Ovary (tissue), 7 donors: ENCODE measurements at regions not wholly inside any gene's neighbourhood (a gene's known extent, or its start where the extent isn't known, plus 50 kb on each side); places are given as distances from the start of the nearest gene placed in this dataset.

ENCODE experiments used
- DNase-seq, 5 donors: peaks; one replicate each; pipeline ENCODE4 v3.0.0-alpha.2; 2019 to 2020
- H3K27ac ChIP-seq, 2 donors: fragments of 200-600 bp; one replicate each; pipeline versions ENCODE4 v1.5.1 to v1.8.0; 2019 to 2022
- H3K27me3 ChIP-seq: fragments of 200-600 bp; one replicate; pipeline ENCODE4 v1.8.0; 2022
- H3K36me3 ChIP-seq: fragments of 200-600 bp; sonication (generic); one replicate; pipeline ENCODE4 v1.5.1; 2019
- H3K4me1 ChIP-seq: one replicate; pipeline ENCODE4 v1.8.1; 2013; ENCODE audit warnings: mild to moderate bottlenecking, moderate library complexity; ENCODE audit not compliant: insufficient read depth
- H3K4me3 ChIP-seq: fragments of 200-600 bp; sonication (generic); one replicate; pipeline ENCODE4 v1.5.1; 2017
- H3K9me3 ChIP-seq, 2 donors: fragments of 200-600 bp in 1 of 2; sonication (generic) in 1 of 2; one replicate each; pipeline versions ENCODE4 v1.5.1 to v1.8.1; 2013 to 2019; ENCODE audit warnings: mild to moderate bottlenecking in 1 of 2, moderate library complexity in 1 of 2
- EP300 ChIP-seq: sonication (generic); formaldehyde crosslinking; IDR thresholded peaks from one replicate; pipeline ENCODE4 v1.6.1; 2017; ENCODE audit warnings: antibody characterized with exemption
- POLR2A ChIP-seq: fragments of 450-650 bp; IDR thresholded peaks from one replicate; pipeline ENCODE4 v1.6.1; 2017; ENCODE audit warnings: antibody characterized with exemption, mild to moderate bottlenecking, moderate library complexity
- WGBS, 3 donors: extraction: QIAGEN DNeasy Blood & Tissue Kit in 1 of 3; methylation state at CpG; one replicate each; pipeline versions ENCODE4 v1.1.5 to v1.1.7; 2013 to 2017; 5-methylcytosine and 5-hydroxymethylcytosine counted together
- intact Hi-C, 4 donors: fragments of 100-400 bp; cut with DNase I; formaldehyde crosslinking; loops; one replicate each; pipeline versions ENCODE4 v1.11.0 to v1.15.1; 2022 to 2023
- TF ChIP-seq, protein P1 (sequence below), 3 donors: fragments of 450-650 bp in 2 of 3; fragments of 200-600 bp in 1 of 3; IDR thresholded peaks; one replicate each; pipeline versions ENCODE4 v1.5.1 to v1.8.0; 2016 to 2022; ENCODE audit warnings: antibody characterized with exemption in 3 of 3, mild to moderate bottlenecking in 1 of 3
- donor health status: DM: no; HTN: no; CAD: no; lungs with moderate emphysema.
- donor health status: DM: no; HTN: no; CAD: no.
- donor health status: Bipolar disorder and iron deficiency.
- donor health status: DM: no; HTN: no; CAD: no.
- donor health status: DM: yes; HTN: yes; CAD: no.

DNA sequence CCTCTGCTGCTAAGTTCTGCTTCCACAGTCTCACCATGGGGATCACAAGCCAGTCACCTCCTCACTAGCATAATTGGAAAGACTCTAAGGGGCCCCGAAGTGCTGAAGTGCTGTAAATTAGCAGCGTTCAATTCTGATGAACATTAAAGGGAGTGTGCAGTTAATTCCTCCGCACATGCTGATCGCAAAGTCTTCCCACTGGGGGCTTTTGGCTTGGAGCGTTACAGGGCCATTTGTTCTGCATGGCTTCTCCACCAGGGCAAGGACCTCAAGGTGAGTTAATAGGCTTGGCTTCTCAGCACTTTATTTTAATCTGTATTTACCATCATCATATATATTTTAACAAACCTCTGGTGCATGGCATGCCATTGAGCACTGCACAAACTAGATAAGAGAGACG is 216.3 kb upstream of the PARD3B start:
- intact Hi-C loops: loop anchor here in 3 of 4 donors (5.0 to 10.0 kb wide), 5 partner anchors 363 to 1596 kb away; no protein-coding TSS in a partner anchor
- H3K9me3 ChIP-seq: no peaks in the 10 kb centered on the region
- no peaks in the 10 kb centered on the region for H3K27me3 ChIP-seq
- WGBS, 3 donors: 91 to 92% (median 92%) methylated on average over 6 of the region's 6 CpGs
- DNase-seq: no peak
- H3K4me1 ChIP-seq: no peaks in the 10 kb centered on the region
- TF ChIP-seq, protein P1, sequence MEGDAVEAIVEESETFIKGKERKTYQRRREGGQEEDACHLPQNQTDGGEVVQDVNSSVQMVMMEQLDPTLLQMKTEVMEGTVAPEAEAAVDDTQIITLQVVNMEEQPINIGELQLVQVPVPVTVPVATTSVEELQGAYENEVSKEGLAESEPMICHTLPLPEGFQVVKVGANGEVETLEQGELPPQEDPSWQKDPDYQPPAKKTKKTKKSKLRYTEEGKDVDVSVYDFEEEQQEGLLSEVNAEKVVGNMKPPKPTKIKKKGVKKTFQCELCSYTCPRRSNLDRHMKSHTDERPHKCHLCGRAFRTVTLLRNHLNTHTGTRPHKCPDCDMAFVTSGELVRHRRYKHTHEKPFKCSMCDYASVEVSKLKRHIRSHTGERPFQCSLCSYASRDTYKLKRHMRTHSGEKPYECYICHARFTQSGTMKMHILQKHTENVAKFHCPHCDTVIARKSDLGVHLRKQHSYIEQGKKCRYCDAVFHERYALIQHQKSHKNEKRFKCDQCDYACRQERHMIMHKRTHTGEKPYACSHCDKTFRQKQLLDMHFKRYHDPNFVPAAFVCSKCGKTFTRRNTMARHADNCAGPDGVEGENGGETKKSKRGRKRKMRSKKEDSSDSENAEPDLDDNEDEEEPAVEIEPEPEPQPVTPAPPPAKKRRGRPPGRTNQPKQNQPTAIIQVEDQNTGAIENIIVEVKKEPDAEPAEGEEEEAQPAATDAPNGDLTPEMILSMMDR (IDR thresholded peaks at IDR 0.05): no peak
- no peak for TF ChIP-seq POLR2A
- no peak for TF ChIP-seq EP300
- no peak overlapping the region for H3K4me3 ChIP-seq
- no peaks in the 10 kb centered on the region for H3K36me3 ChIP-seq
- H3K27ac ChIP-seq: no peak overlapping the region

DNA sequence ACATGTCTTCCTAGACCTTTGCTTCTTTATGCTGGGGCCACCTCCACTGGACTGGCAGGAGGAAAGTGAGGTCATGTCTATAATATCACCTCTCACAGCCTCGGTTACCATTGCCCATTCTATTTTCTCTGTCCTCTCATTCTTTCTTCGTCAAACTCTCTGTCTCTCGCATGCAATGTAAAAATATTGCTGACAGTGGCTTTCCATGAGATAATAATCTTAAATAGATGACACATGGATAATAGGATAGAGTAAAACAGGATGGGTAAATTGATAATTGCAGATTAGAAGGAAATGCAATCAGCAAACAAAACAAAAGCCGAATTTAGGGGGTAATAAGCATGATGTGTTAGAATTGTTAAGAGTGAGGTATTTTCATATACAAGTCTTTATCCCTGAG is 215.7 kb upstream of the PARD3B start:
- Histone ChIP-seq H3K36me3 (no peaks in the 10 kb centered on the region), H3K4me1 (no peaks in the 10 kb centered on the region), H3K27me3 (no peaks in the 10 kb centered on the region), H3K9me3 (no peaks in the 10 kb centered on the region), H3K4me3 (no peak overlapping the region), H3K27ac (no peak overlapping the region)
- intact Hi-C loops: loop anchor here in 3 of 4 donors (5.0 to 10.0 kb wide), 5 partner anchors 363 to 1595 kb away; no protein-coding TSS in a partner anchor
- no peak for DNase-seq
- TF ChIP-seq, protein P1 (IDR thresholded peaks at IDR 0.05): no peak
- TF ChIP-seq EP300: no peak
- TF ChIP-seq POLR2A: no peak
- WGBS, 3 donors: 94 to 96% (median 94%) methylated on average over 4 of the region's 4 CpGs

DNA sequence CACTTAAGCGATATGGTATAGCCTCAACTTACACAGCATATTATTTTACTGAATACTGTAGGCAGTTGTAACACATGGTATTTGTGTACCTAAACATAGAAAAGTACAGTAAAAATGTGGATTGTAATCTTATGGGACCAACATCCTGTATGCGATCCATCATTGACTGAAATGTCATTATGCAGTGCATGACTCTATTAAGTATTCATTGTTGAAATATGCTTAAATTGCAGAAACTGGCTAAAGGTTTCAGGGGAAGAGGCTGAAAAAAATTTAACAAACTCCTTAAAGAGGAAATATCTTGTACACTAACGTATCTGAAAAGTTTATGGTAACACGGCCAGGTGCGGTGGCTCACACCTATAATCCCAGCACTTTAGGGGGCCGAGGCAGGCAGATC is 214.1 kb upstream of the PARD3B start:
- Histone ChIP-seq H3K36me3 (no peaks in the 10 kb centered on the region), H3K27me3 (no peaks in the 10 kb centered on the region), H3K4me1 (no peaks in the 10 kb centered on the region), H3K27ac (no peak overlapping the region), H3K4me3 (no peak overlapping the region), H3K9me3 (no peaks in the 10 kb centered on the region)
- TF ChIP-seq, protein P1 (IDR thresholded peaks at IDR 0.05): no peak
- TF ChIP-seq EP300: no peak
- no peak for TF ChIP-seq POLR2A
- WGBS, 3 donors: 92 to 95% (median 95%) methylated on average over 6 of the region's 6 CpGs
- DNase-seq: no peak
- intact Hi-C loops: no loop called here

DNA sequence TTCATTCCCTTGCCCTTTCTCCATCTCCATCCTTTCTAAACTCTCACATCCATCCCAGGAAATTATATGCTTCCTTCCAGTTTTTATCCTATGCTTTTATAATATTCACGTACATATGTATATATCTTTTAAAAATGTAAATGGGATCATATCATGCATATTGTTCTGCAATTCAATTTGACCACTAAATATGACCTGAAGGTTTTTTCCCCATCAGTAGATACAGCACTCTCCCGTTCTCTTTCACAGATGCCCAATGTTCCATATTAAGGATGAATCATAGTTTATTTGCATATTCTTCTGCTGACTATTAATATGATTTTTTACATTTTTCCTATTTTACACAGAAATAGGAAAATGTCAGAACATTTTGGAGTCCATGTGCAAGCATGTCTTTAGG is 213.3 kb upstream of the PARD3B start:
- H3K36me3 ChIP-seq: no peaks in the 10 kb centered on the region
- H3K27ac ChIP-seq: no peak overlapping the region
- intact Hi-C loops: no loop called here
- no peaks in the 10 kb centered on the region for H3K9me3 ChIP-seq
- 92 to 93% (median 93%) methylated on average over 2 of the region's 2 CpGs for WGBS, 3 donors
- H3K4me3 ChIP-seq: no peak overlapping the region
- no peaks in the 10 kb centered on the region for H3K27me3 ChIP-seq
- TF ChIP-seq, protein P1 (IDR thresholded peaks at IDR 0.05): no peak
- TF ChIP-seq POLR2A (no peak), EP300 (no peak)
- no peaks in the 10 kb centered on the region for H3K4me1 ChIP-seq
- no peak for DNase-seq
